ENCODE measurements at regions not wholly inside any gene's neighbourhood (a gene's known extent, or its start where the extent isn't known, plus 50 kb on each side); places are given as distances from the start of the nearest gene placed in this dataset.

GRCh38 chr7:85478530-85478929 is 291.7 kb upstream of the SEMA3D start:
- no peaks in the 10 kb centered on the region for H3K9me3 ChIP-seq (ENCODE audit: control insufficient read depth in 1 of 2, insufficient read depth in 1 of 2, low read length in 2 of 2)
- no peaks in the 10 kb centered on the region for H3K27me3 ChIP-seq (ENCODE audit: control insufficient read depth in 1 of 2, insufficient read depth in 2 of 2, low read length in 2 of 2)
- H3K4me3 ChIP-seq (ENCODE audit: low read length): no peak overlapping the region
- ATAC-seq (ENCODE audit: poor library complexity): no peak
- no peak overlapping the region for H3K4me3 Mint-ChIP-seq
- H3K4me1 ChIP-seq (ENCODE audit: insufficient read depth, low read length): no peaks in the 10 kb centered on the region
- no peaks in the 10 kb centered on the region for H3K36me3 ChIP-seq (ENCODE audit: insufficient read depth, low read length)
- no peak overlapping the region for H3K27ac Mint-ChIP-seq
- POLR2A ChIA-PET: no interaction called here
- intact Hi-C loops (cut with DNase I, micrococcal nuclease): no loop called here
- DNase-seq: no peak
- TF ChIP-seq CTCF (IDR thresholded peaks at IDR 0.05): no peak
- CTCF ChIA-PET: no interaction called here
- H3K36me3 Mint-ChIP-seq (ENCODE audit: low read depth): no peaks in the 10 kb centered on the region
- H3K4me1 Mint-ChIP-seq (ENCODE audit: low read depth): no peaks in the 10 kb centered on the region
- no peaks in the 10 kb centered on the region for H3K9me3 Mint-ChIP-seq
- no peak overlapping the region for H3K27ac ChIP-seq (ENCODE audit: low read depth in 1 of 2, low read length in 2 of 2)
- no peaks in the 10 kb centered on the region for H3K27me3 Mint-ChIP-seq

- Histone ChIP-seq H3K27ac (ENCODE audit: low read depth in 1 of 2, low read length in 2 of 2) (no peak overlapping the region), H3K4me3 (ENCODE audit: low read length) (no peak overlapping the region), H3K27me3 (ENCODE audit: control insufficient read depth in 1 of 2, insufficient read depth in 2 of 2, low read length in 2 of 2) (no peaks in the 10 kb centered on the region), H3K36me3 (ENCODE audit: insufficient read depth, low read length) (no peaks in the 10 kb centered on the region), H3K4me1 (ENCODE audit: insufficient read depth, low read length) (no peaks in the 10 kb centered on the region), H3K9me3 (ENCODE audit: control insufficient read depth in 1 of 2, insufficient read depth in 1 of 2, low read length in 2 of 2) (no peaks in the 10 kb centered on the region)
- H3K27ac Mint-ChIP-seq: no peak overlapping the region
- intact Hi-C loops (cut with DNase I, micrococcal nuclease): no loop called here
- ATAC-seq (ENCODE audit: poor library complexity) (no peak), DNase-seq (no peak)
- H3K4me3 Mint-ChIP-seq: no peak overlapping the region
- CTCF ChIA-PET: interaction anchor here (0.6 kb wide), 1 partner anchor 796 kb away, joined by 4 read pairs; no protein-coding TSS in a partner anchor
- no peaks in the 10 kb centered on the region for H3K36me3 Mint-ChIP-seq (ENCODE audit: low read depth)
- no peak for TF ChIP-seq CTCF (IDR thresholded peaks at IDR 0.05)
- H3K27me3 Mint-ChIP-seq: no peaks in the 10 kb centered on the region
- no peaks in the 10 kb centered on the region for H3K4me1 Mint-ChIP-seq (ENCODE audit: low read depth)
- POLR2A ChIA-PET: no interaction called here
- H3K9me3 Mint-ChIP-seq: peaks cover 2% of the 10 kb centered on the region
Observed at GRCh38 chr7:85475476-85475875, 288.6 kb upstream of the SEMA3D start.

- Histone ChIP-seq H3K27ac (ENCODE audit: low read depth in 1 of 2, low read length in 2 of 2) (no peak overlapping the region), H3K4me3 (ENCODE audit: low read length) (no peak overlapping the region), H3K9me3 (ENCODE audit: control insufficient read depth in 1 of 2, insufficient read depth in 1 of 2, low read length in 2 of 2) (no peaks in the 10 kb centered on the region), H3K4me1 (ENCODE audit: insufficient read depth, low read length) (no peaks in the 10 kb centered on the region), H3K27me3 (ENCODE audit: control insufficient read depth in 1 of 2, insufficient read depth in 2 of 2, low read length in 2 of 2) (no peaks in the 10 kb centered on the region), H3K36me3 (ENCODE audit: insufficient read depth, low read length) (no peaks in the 10 kb centered on the region)
- Mint-ChIP-seq H3K4me1 (ENCODE audit: low read depth) (no peaks in the 10 kb centered on the region), H3K36me3 (ENCODE audit: low read depth) (no peaks in the 10 kb centered on the region), H3K27me3 (no peaks in the 10 kb centered on the region), H3K4me3 (no peak overlapping the region), H3K27ac (no peak overlapping the region), H3K9me3 (peaks cover 2% of the 10 kb centered on the region)
- no peak for ATAC-seq (ENCODE audit: poor library complexity)
- TF ChIP-seq CTCF (IDR thresholded peaks at IDR 0.05): no peak
- POLR2A ChIA-PET: no interaction called here
- no peak for DNase-seq
- intact Hi-C loops (cut with DNase I, micrococcal nuclease): no loop called here
- CTCF ChIA-PET: no interaction called here
Observed at GRCh38 chr7:85475071-85475470, 288.2 kb upstream of the SEMA3D start.

Data from CD4-positive, alpha-beta T cell (primary cell).